Hepatic stellate cell (primary cell): ENCODE measurements at regions not wholly inside any gene's neighbourhood (a gene's known extent, or its start where the extent isn't known, plus 50 kb on each side); places are given as distances from the start of the nearest gene placed in this dataset.
A peak's percentile ranks its signal among the peaks of the same experiment; 100 is the strongest.
"Not testable (repeated sequence)": the region's sequence is repeated elsewhere in the genome, so short reads cannot be mapped to it uniquely, and the experiment has no call there.

ENCODE experiments used
- DNase-seq: peaks from one replicate; pipeline ENCODE4 v3.0.0; 2011; ENCODE audit warnings: low spot score

- DNase-seq: no peak
Measured at GRCh38 chr11:34001557-34002064, 49.9 kb upstream of the CAPRIN1 start.

- DNase-seq: no peak
Measured at GRCh38 chr11:33999393-33999792, 52.1 kb upstream of the CAPRIN1 start.

- DNase-seq: no peak
Measured at GRCh38 chr11:33997584-33998251, 53.8 kb upstream of the CAPRIN1 start.

GRCh38 chr11:33996498-33997454 is 54.8 kb upstream of the CAPRIN1 start:
- DNase-seq: peak; percentile 52

GRCh38 chr11:33994937-33995336 is 56.6 kb upstream of the CAPRIN1 start:
- DNase-seq: no peak

GRCh38 chr11:33991136-33991535 is 60.4 kb upstream of the CAPRIN1 start:
- DNase-seq: not testable (repeated sequence)

- DNase-seq: not testable (repeated sequence)
Measured at GRCh38 chr11:33990131-33990530, 61.4 kb upstream of the CAPRIN1 start.

- DNase-seq: no peak
Measured at GRCh38 chr11:33989461-33989860, 62.1 kb upstream of the CAPRIN1 start.

- no peak for DNase-seq
Measured at GRCh38 chr11:33988586-33989370, 62.8 kb upstream of the CAPRIN1 start.

GRCh38 chr11:33987975-33988580 is 63.5 kb upstream of the CAPRIN1 start:
- DNase-seq: peak; percentile 43

GRCh38 chr11:33987545-33987944 is 64.0 kb upstream of the CAPRIN1 start:
- no peak for DNase-seq

GRCh38 chr11:33986597-33987501 is 64.7 kb upstream of the CAPRIN1 start:
- DNase-seq: not testable (repeated sequence)

GRCh38 chr11:33984682-33985389 is 66.7 kb upstream of the CAPRIN1 start:
- DNase-seq: no peak

GRCh38 chr11:33982661-33983060 is 68.9 kb upstream of the CAPRIN1 start:
- DNase-seq: no peak

- DNase-seq: no peak
Measured at GRCh38 chr11:33980897-33981296, 70.6 kb upstream of the CAPRIN1 start.

GRCh38 chr11:33978376-33978775 is 73.2 kb upstream of the CAPRIN1 start:
- no peak for DNase-seq

- no peak for DNase-seq
Measured at GRCh38 chr11:33977676-33978075, 73.9 kb upstream of the CAPRIN1 start.

- no peak for DNase-seq
Measured at GRCh38 chr11:33976495-33977199, 74.9 kb upstream of the CAPRIN1 start.

- no peak for DNase-seq
Measured at GRCh38 chr11:33974804-33975203, 76.7 kb upstream of the CAPRIN1 start.
